HL-60 (cell line): ENCODE measurements at regions not wholly inside any gene's neighbourhood (a gene's known extent, or its start where the extent isn't known, plus 50 kb on each side); places are given as distances from the start of the nearest gene placed in this dataset.

Source experiments
- DNase-seq, 2 experiments: peaks; one replicate each; pipeline ENCODE4 v3.0.0-alpha.2; 2010 to 2020; ENCODE audit warnings: low read depth in 1 of 2, low spot score in 1 of 2
- H3K27ac ChIP-seq: fragments of 250-450 bp; sonication (Bioruptor Pico); replicated peaks from 2 replicates; pipeline ENCODE4 v1.5.1; 2020; ENCODE audit warnings: mild to moderate bottlenecking, moderate library complexity
- H3K27me3 ChIP-seq: fragments of 250-450 bp; sonication (Bioruptor Pico); 2 replicates; pipeline ENCODE4 v1.5.1; 2021; ENCODE audit warnings: mild to moderate bottlenecking, moderate library complexity; ENCODE audit not compliant: insufficient read depth, poor library complexity, severe bottlenecking
- H3K4me3 ChIP-seq: replicated peaks from 2 replicates; pipeline ENCODE4 v1.5.1; 2011; ENCODE audit warnings: mild to moderate bottlenecking, control low read depth, low read length; ENCODE audit not compliant: insufficient read depth
- CTCF ChIP-seq: IDR thresholded peaks from one replicate; pipeline ENCODE4 v1.5.1; 2011; ENCODE audit warnings: low read length, control low read depth, inconsistent platforms; ENCODE audit not compliant: insufficient read depth
- GABPA ChIP-seq: IDR thresholded peaks from 2 replicates; pipeline ENCODE4 v1.6.1; 2012; ENCODE audit warnings: low read depth
- POLR2AphosphoS5 ChIP-seq: IDR thresholded peaks from 2 replicates; pipeline ENCODE4 v1.6.1; 2012; ENCODE audit warnings: low read depth
- REST ChIP-seq: IDR thresholded peaks from 2 replicates; pipeline ENCODE4 v1.6.1; 2012; ENCODE audit warnings: low read depth; ENCODE audit not compliant: insufficient replicate concordance
- SPI1 ChIP-seq: IDR thresholded peaks from 2 replicates; pipeline ENCODE4 v1.6.1; 2012; ENCODE audit warnings: low read depth, mild to moderate bottlenecking, borderline replicate concordance

- no peaks in the 10 kb centered on the region for H3K27me3 ChIP-seq
- no peak for TF ChIP-seq GABPA
- TF ChIP-seq SPI1 = no peak
- no peak overlapping the region for H3K27ac ChIP-seq
- no peak overlapping the region for H3K4me3 ChIP-seq
- no peak for DNase-seq
Observed at GRCh38 chr9:89770531-89771174, 165.8 kb downstream of the GADD45G start.

GRCh38 chr9:89771205-89771604 is 166.4 kb downstream of the GADD45G start:
- Histone ChIP-seq H3K27ac (no peak overlapping the region), H3K27me3 (no peaks in the 10 kb centered on the region), H3K4me3 (no peak overlapping the region)
- DNase-seq = no peak
- TF ChIP-seq CTCF = no peak
- no peak for TF ChIP-seq GABPA
- no peak for TF ChIP-seq REST
- TF ChIP-seq SPI1 = no peak
- TF ChIP-seq POLR2AphosphoS5 = no peak

DNA sequence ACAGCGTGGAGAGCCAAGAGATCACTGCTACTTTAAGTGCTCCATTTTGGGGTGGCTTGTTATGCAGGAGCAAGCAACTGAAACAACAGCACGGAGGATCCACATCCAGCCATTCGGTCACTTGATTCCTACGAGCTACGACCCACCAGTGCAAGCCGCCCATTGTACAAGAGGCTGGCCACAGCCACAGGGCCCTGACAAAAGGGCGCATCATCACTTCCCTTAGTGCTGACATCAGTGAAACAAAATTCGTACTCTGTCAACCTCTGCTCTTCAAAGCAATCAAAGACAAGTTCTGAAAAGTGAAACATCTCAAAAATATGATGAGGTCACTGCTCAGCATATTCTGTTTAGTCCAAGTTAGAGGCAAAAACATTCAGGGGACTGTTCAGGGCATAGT is 168.4 kb downstream of the GADD45G start:
- Histone ChIP-seq H3K27me3 (no peaks in the 10 kb centered on the region), H3K27ac (no peak overlapping the region), H3K4me3 (no peak overlapping the region)
- no peak for DNase-seq
- TF ChIP-seq POLR2AphosphoS5 (no peak), SPI1 (no peak), REST (no peak), CTCF (no peak), GABPA (no peak)

GRCh38 chr9:89774858-89775370 is 170.1 kb downstream of the GADD45G start:
- Histone ChIP-seq H3K27me3 (no peaks in the 10 kb centered on the region), H3K27ac (no peak overlapping the region), H3K4me3 (no peak overlapping the region)
- DNase-seq = no peak
- TF ChIP-seq REST (no peak), GABPA (no peak)
